ENCODE measurements at regions not wholly inside any gene's neighbourhood (a gene's known extent, or its start where the extent isn't known, plus 50 kb on each side); places are given as distances from the start of the nearest gene placed in this dataset.
"Not testable (repeated sequence)": the region's sequence is repeated elsewhere in the genome, so short reads cannot be mapped to it uniquely, and the experiment has no call there.

- DNase-seq: no peak
- TF ChIP-seq CTCF (conservative IDR thresholded peaks at IDR 0.05): no peak
- H3K9ac ChIP-seq (ENCODE audit: extremely low read depth, low read length, poor library complexity, severe bottlenecking): no peak overlapping the region
- H3K27ac Mint-ChIP-seq: no peak overlapping the region
- H3K27me3 Mint-ChIP-seq (ENCODE audit: insufficient read depth): no peaks in the 10 kb centered on the region
- H3K4me1 Mint-ChIP-seq: no peaks in the 10 kb centered on the region
- no peak overlapping the region for H3K4me3 ChIP-seq (ENCODE audit: low read length)
- H3K9me3 Mint-ChIP-seq: peaks cover 5% of the 10 kb centered on the region
- no peaks in the 10 kb centered on the region for H3K27me3 ChIP-seq (ENCODE audit: control insufficient read depth, insufficient read depth, low read length, poor library complexity, severe bottlenecking)
- H3K36me3 Mint-ChIP-seq (ENCODE audit: low read depth): no peaks in the 10 kb centered on the region
- no peak overlapping the region for H3K4me3 Mint-ChIP-seq
- H3K4me1 ChIP-seq (ENCODE audit: control insufficient read depth, insufficient read depth, low read length): no peaks in the 10 kb centered on the region
- no peaks in the 10 kb centered on the region for H3K9me3 ChIP-seq (ENCODE audit: control insufficient read depth, low read length)
- 100% methylated on average over 1 of the region's 1 CpG; no CpG with 5 or more reads in 1 of the 2 experiments for WGBS, 2 experiments (ENCODE audit: insufficient coverage in 1 of 2, insufficient read length in 1 of 2)
- no peak overlapping the region for H3K27ac ChIP-seq (ENCODE audit: low read depth, low read length)
- H3K36me3 ChIP-seq (ENCODE audit: control insufficient read depth, insufficient read depth, low read length): no peaks in the 10 kb centered on the region
Measured at GRCh38 chr3:152771120-152771519, 63.8 kb upstream of the P2RY1 start.

- Histone ChIP-seq H3K27me3 (ENCODE audit: control insufficient read depth, insufficient read depth, low read length, poor library complexity, severe bottlenecking) (no peaks in the 10 kb centered on the region), H3K27ac (ENCODE audit: low read depth, low read length) (no peak overlapping the region), H3K9ac (ENCODE audit: extremely low read depth, low read length, poor library complexity, severe bottlenecking) (no peak overlapping the region), H3K4me3 (ENCODE audit: low read length) (no peak overlapping the region), H3K9me3 (ENCODE audit: control insufficient read depth, low read length) (no peaks in the 10 kb centered on the region), H3K4me1 (ENCODE audit: control insufficient read depth, insufficient read depth, low read length) (no peaks in the 10 kb centered on the region), H3K36me3 (ENCODE audit: control insufficient read depth, insufficient read depth, low read length) (no peaks in the 10 kb centered on the region)
- Mint-ChIP-seq H3K9me3 (peaks cover 5% of the 10 kb centered on the region), H3K27ac (no peak overlapping the region), H3K4me1 (no peaks in the 10 kb centered on the region), H3K36me3 (ENCODE audit: low read depth) (no peaks in the 10 kb centered on the region), H3K27me3 (ENCODE audit: insufficient read depth) (no peaks in the 10 kb centered on the region), H3K4me3 (no peak overlapping the region)
- no peak for TF ChIP-seq CTCF (conservative IDR thresholded peaks at IDR 0.05)
- WGBS, 2 experiments (ENCODE audit: insufficient coverage in 1 of 2, insufficient read length in 1 of 2): 93 to 100% methylated on average over 1 to 2 of the region's 2 CpGs
- no peak for DNase-seq
Measured at GRCh38 chr3:152772674-152773225, 62.2 kb upstream of the P2RY1 start.

GRCh38 chr3:152773633-152774032, 61.3 kb upstream of the P2RY1 start:
- H3K4me3 ChIP-seq (ENCODE audit: low read length): no peak overlapping the region
- TF ChIP-seq CTCF (conservative IDR thresholded peaks at IDR 0.05): no peak
- no peaks in the 10 kb centered on the region for H3K4me1 ChIP-seq (ENCODE audit: control insufficient read depth, insufficient read depth, low read length)
- DNase-seq: no peak
- H3K27me3 ChIP-seq (ENCODE audit: control insufficient read depth, insufficient read depth, low read length, poor library complexity, severe bottlenecking): no peaks in the 10 kb centered on the region
- Mint-ChIP-seq H3K27me3 (ENCODE audit: insufficient read depth) (no peaks in the 10 kb centered on the region), H3K36me3 (ENCODE audit: low read depth) (no peaks in the 10 kb centered on the region), H3K4me1 (no peaks in the 10 kb centered on the region), H3K27ac (no peak overlapping the region), H3K9me3 (peaks cover 5% of the 10 kb centered on the region), H3K4me3 (no peak overlapping the region)
- H3K27ac ChIP-seq (ENCODE audit: low read depth, low read length): no peak overlapping the region
- no peaks in the 10 kb centered on the region for H3K36me3 ChIP-seq (ENCODE audit: control insufficient read depth, insufficient read depth, low read length)
- no peak overlapping the region for H3K9ac ChIP-seq (ENCODE audit: extremely low read depth, low read length, poor library complexity, severe bottlenecking)
- no peaks in the 10 kb centered on the region for H3K9me3 ChIP-seq (ENCODE audit: control insufficient read depth, low read length)

GRCh38 chr3:152774230-152774629, 60.7 kb upstream of the P2RY1 start:
- not testable (repeated sequence) for H3K4me1 ChIP-seq (ENCODE audit: control insufficient read depth, insufficient read depth, low read length); H3K36me3 Mint-ChIP-seq (ENCODE audit: low read depth); H3K9ac ChIP-seq (ENCODE audit: extremely low read depth, low read length, poor library complexity, severe bottlenecking); H3K36me3 ChIP-seq (ENCODE audit: control insufficient read depth, insufficient read depth, low read length); H3K27me3 ChIP-seq (ENCODE audit: control insufficient read depth, insufficient read depth, low read length, poor library complexity, severe bottlenecking); H3K9me3 ChIP-seq (ENCODE audit: control insufficient read depth, low read length); H3K27ac ChIP-seq (ENCODE audit: low read depth, low read length); DNase-seq; H3K4me3 ChIP-seq (ENCODE audit: low read length); H3K27me3 Mint-ChIP-seq (ENCODE audit: insufficient read depth); H3K4me1 Mint-ChIP-seq; H3K27ac Mint-ChIP-seq; H3K9me3 Mint-ChIP-seq; H3K4me3 Mint-ChIP-seq
- 88 to 92% methylated on average over 2 to 4 of the region's 4 CpGs for WGBS, 2 experiments (ENCODE audit: insufficient coverage in 1 of 2, insufficient read length in 1 of 2)

Measured in endodermal cell (in vitro differentiated cells).